GM18519 (cell line): ENCODE measurements at regions not wholly inside any gene's neighbourhood (a gene's known extent, or its start where the extent isn't known, plus 50 kb on each side); places are given as distances from the start of the nearest gene placed in this dataset.
A peak's percentile ranks its signal among the peaks of the same experiment; 100 is the strongest.
"Not testable (repeated sequence)": the region's sequence is repeated elsewhere in the genome, so short reads cannot be mapped to it uniquely, and the experiment has no call there.

Experiments used
- ATAC-seq: cut with Tn5 transposase; IDR thresholded peaks from one replicate; pipeline ENCODE4 v1.9.1; 2021; ENCODE audit warnings: mild to moderate bottlenecking, moderate library complexity; ENCODE audit not compliant: unreplicated experiment, low FRiP score

DNA sequence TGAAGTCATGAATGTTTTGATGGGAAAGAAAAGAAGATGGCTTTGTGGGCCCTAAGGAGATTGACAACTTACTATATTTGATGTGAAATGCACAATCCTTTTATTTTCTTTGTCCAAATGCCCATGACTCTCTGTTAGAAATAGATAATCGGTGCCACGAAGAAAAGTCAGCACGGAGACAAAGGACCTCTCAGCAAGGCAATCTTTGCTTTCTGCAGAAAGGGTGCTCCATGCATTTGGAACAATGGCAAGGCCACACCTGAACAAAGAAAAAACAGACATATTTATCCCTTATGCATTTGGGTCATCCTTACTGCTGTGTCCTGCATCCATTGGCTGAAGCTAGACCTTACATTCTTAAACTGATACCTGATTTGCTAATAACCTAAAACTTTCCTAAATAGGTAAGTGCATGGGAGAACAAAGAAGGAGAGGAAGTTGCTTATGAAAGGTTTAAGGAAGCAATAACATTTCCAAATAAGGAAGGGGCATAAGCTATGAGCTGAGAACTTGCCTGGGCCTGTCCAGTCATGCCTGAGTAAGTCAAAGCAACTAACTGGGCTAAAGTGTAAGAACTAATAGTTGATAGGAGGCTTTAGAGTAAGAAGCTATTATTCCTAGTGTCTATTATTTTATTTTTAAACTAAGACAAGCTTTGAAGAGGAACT, 158.0 kb upstream of the LMNTD1 start:
- ATAC-seq = not testable (repeated sequence)

DNA sequence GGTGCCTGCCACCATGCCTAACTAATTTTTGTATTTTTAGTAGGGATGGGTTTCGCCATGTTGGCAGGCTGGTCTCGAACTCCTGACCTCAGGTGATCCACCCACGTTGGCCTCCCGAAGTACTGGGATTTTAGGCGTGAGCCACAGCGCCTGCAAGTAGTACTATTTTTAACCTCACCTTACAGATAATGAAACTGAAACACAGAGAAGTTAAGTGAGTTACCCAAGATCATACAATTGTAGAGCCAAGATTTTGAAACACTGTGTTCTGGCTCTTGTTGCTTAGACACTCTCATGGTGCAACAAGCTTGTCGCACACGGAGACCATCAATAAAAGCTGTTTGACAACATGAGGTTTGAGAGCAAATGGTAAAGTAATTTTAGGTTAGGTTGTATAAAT, 159.1 kb upstream of the LMNTD1 start:
- ATAC-seq = no peak

DNA sequence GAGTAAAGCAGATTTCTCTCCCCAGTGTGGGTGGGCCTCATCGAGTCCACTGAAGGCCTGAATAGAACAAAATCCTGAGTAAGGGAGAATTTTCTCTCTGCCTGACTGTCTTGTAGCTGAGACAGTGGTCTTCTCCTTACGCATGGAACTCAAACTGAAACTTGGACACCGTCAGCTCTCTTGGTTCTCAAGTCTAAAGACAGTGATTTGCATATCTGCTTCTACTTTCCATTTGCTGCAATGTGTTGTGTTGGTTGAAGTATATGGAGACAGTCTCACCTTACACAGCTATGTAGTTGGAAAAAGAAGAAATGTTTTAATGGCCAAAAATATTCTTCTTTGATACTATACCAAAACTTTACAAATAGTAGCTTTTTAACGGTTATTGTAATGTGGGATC, 160.2 kb upstream of the LMNTD1 start:
- ATAC-seq = peak; percentile 99

DNA sequence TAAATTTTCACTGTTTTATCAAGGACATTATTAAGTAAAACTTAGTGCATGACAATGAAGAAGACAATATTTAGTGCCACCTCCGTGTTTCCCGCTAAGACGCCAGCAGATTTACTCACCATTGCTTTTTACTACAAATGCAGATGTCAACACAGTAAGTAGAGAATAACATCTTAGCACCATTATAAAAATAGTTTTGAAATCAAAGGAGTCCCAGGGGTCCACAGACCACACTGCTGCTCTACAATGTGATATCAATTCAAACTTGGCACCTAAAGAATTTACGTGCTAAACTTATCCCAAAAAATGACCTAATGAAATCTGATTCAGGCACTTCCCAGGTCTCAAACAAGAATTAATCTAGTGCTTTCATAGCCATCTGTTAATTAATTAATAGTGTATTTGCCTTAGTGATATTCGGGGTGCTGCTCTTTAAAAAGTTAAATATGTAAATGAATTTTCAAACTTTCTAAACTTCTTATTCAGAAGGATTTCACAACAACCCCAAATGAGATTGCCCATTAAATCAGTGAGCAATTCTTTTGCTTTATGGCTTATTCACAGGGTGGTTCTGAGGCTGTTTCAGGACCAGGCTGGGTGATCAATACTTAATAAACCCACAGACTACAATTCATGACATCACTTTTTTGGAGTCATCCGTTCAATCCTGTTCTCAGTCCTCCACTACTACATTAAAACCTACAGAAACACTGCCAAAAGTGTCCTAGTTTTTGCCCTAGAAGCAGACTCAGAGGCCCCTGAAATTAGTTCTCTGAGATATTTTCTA, 161.3 kb upstream of the LMNTD1 start:
- ATAC-seq = no peak

DNA sequence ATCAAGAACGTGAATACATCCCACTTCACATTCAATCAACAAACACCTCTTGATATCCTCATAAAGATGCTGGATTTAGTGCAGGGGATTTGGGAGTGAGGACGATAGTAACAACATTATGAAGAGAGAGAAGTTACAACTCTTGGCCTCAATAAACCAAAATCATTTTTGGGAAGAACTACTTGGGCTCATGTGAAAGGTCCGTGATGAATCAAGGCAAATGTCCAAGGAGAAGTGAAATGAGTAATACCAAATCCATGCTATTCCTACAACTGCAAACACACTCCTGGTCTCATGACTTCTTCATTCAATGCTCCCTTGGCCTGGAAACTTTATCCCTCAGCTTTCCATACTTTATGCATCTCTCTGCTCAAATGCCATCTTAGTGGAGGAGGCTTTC, 162.0 kb upstream of the LMNTD1 start:
- no peak for ATAC-seq

DNA sequence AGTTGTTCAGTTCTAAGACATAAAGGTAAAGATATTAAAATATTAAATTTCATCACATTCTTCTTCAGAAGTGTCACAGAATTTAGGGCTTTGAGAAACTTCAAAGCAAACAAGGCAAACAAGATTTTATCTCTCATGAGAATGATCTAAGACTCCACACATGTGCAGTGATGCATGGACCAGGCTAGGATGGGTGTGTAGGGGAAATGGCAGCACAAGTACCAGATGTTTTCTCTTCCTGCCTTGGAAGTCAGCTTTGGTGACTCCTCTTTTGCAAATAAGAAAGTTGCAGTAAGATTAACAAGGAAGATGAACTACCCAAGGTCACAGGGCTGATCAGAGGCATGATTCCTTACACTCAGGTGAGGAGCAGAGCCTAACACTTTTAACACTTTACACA, 163.8 kb upstream of the LMNTD1 start:
- no peak for ATAC-seq

DNA sequence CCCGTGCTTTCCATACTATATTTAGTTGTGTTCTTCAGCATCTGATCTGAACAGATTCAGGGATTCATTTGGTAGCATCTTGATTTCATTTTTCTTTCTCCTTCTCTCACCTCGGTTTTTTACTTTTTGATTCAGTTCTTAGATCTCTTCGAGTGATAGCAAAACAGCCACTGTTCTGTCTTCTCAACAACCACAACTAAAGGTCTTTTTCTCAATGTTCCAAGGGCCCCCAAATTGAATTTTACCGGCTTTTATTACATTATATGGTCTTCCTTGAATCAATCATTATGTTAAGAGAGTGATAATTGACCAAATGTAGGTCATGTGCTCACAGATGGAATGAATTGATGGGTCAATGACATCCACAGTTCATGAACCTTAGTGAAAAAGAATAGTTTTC, 164.5 kb upstream of the LMNTD1 start:
- ATAC-seq = no peak

DNA sequence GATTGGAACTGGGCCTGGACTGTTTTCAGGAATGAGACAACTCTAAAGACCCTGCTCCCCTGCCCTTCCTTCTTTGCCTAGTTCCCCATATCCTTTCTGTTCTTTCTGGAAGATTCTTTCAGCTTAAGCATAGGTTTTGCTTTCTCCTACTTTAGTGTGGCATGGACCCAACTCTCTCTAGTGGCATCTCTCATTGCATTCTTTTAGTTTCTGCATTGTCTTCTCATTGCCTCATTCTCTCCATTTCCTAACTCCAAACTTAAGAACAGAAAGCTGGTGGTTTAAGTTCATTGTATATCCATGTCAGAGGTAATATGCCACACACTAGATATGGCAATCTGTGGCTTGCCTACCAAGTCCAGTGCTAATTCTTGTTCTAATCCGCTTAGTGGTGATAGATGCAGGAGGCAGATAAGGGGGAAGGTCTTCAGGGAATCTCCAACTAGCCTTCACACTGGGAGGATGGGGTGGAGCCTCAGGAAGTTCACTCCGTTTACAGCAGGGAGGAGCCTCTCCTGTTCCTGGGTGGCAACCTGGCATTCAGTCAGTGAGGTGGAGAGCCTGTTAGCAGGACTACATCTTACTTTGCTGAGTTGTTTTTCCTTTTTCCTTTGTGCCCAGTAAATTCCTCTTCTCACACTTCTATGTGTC, 165.1 kb upstream of the LMNTD1 start:
- ATAC-seq = no peak

DNA sequence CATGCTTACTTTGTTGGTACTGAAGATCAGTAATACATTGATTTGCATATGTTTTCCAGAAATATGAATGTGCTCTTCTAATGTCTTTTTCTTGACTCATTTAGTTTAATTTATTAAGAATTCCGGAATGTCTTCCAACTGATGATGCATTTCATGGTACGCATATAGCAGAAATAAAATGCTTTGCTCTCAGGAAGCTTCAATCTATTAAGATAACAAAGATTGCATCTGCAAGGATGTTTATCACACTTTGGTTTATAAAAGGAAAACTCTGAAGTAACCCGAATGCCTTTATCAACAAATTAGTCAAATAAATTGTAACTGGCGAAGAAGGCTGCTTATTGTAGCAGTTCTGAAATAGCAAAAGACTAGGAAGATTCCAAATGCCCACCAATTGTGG, 166.4 kb upstream of the LMNTD1 start:
- no peak for ATAC-seq

DNA sequence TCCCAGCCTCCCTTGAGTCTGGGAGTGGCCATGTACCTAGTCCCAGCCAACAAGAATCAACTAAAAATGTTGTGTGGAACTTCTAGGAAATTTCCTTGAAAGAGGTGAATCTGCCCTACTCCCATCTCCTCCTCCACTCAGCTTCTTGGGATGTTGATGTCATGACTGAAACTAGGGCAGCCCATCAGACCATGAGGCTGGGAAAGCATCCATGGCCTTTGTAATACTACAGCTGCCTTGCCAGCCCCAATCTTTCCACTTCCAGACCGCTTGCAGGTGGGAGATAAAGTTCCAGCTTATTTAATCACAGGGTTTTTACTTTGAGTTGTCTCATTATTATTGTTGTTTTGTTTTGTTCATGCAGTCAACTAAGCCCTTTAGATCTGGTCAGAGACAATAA, 170.3 kb upstream of the LMNTD1 start:
- ATAC-seq = no peak

DNA sequence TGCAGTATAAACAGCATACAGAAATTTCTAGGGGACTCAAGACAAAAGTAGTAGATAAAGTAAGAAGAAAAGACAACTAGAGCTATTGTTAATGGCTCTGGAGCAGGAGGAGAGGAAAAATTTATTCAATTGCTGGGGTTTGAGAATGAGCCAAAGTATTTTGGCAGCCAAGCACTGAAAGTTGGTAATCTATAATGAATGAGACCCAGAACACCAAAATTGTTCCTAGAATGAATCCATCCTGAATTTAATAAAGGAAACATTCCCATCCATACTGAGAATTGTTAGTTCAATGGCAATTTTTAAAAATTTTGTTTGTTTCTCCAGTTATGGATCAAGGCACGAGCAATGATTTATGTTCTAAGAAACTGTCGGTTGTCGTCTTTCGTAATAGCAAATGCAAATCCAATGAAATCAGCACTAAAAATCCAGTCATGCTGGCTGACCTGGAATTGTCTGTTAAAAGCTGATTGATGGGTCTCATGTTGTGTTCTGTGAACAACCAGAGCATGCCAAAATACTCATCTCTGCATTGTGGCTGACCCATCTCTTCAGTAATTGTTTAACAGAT, 170.9 kb upstream of the LMNTD1 start:
- no peak for ATAC-seq

DNA sequence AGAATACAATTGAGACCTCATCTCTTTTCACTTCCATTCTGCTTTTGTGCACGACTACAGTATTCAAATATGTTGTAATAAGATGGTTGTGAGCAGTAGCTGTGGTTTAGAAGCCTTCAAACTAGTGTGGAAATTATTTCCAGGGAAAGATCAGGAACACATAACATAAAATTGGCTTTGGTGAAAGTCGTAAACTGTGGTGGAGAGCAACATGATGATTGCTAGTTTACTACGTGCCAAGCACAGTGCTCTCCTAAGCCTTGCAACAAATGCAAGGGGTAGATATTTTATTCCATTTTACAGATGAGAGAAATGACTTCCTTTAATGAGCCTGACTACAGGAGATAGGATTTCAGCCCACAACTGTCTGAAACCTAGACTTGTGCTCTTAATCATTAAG, 172.4 kb upstream of the LMNTD1 start:
- ATAC-seq = no peak

DNA sequence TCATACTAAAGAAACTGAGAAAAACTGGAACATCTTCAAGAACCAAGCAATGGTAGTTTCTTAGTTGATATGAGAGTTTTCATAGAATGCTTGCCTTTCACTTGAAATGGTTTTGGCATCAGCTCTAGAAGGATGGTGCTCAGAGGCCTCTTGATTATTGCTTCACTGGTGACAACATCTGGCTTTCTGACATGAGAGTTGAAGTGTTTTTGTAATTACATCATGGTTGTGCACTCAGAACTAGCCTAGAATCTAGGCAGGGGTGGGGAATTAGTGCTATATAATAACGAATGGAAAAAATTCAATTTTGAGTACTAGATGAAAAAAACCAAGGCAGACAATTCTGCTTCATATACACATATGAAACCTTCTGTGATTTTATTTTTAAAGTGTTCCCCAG, 172.8 kb upstream of the LMNTD1 start:
- ATAC-seq = no peak

DNA sequence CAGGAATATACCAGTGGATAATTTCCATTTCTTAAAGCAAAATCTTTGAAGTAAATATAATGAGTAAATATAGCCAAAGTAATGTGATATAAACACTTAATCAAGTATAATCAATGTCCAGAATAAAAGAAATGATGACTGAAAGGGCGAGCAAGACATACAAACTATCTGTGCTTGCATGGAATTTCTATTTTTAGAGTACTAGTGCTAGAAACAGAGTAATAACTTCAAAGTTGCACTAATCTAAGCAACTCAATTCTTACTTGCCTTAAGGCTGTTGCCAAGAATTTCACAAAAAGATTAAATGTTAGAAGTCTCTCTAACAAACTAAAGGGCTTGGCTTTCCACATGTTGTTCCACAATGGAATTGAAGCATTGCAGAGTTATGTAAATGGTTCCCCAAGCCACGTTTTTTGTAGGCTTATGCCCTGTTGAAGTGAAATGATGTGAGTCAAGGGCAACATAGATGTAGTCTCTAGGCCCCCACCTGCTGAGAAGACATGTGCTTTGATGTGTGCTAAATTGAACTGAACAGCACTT, 175.0 kb upstream of the LMNTD1 start:
- no peak for ATAC-seq

DNA sequence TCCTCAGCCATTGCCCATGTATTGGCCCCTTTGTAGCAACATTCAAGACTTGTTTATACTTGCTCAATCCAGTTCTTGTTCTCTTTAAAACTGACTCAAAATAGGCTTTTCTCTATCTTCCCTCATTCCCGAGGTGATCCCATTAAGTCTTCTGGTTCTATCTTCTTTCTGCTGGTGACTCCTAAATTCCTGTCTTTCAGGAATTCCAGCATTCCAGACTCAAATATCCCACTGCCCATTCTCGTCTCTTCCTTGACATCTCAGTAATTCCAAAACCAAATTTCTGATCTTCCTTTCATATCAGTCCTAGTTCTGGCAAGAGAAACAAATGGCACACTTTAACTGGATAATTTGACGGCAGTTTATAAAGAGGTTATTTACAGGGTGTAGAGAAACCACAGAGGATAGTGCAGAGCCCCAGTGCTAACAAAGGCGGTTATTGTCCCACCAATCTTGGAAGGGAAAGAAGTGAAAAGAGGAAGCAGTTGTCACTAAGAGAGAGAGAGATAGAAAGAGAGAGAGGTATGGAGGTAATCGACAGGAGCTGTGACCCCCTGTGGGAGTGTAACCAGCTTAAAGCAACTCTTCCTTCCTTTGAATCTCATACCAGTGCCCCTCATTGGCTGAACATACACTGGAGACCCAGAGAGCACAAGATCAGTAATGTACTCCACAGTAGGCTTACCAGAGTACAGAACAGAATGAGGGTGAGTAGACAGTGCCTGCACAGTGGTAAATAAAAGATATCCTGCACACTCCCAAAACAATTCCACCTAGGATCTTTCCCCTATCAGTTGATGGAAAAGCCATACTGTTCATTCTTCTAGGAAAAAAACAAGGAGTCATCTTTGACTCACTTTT, 177.6 kb upstream of the LMNTD1 start:
- ATAC-seq = no peak

DNA sequence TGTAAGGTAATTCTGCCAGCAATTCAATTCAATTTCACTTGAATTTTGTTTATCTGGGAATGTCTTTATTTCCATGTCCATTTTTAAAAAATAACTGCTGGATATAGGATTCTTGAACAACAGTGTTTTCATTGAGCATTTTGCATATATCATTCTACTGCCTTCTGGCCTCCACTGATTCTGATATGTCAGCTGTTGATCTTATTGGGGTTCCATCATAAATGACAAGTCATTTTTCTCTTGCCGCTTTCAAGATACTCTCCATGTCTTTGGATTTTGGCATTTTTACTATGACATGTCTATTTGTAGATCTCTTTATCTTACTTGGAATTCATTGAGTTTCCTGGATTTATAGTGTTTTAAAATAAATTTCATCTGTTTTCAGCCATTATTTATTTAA, 180.5 kb upstream of the LMNTD1 start:
- ATAC-seq = no peak

DNA sequence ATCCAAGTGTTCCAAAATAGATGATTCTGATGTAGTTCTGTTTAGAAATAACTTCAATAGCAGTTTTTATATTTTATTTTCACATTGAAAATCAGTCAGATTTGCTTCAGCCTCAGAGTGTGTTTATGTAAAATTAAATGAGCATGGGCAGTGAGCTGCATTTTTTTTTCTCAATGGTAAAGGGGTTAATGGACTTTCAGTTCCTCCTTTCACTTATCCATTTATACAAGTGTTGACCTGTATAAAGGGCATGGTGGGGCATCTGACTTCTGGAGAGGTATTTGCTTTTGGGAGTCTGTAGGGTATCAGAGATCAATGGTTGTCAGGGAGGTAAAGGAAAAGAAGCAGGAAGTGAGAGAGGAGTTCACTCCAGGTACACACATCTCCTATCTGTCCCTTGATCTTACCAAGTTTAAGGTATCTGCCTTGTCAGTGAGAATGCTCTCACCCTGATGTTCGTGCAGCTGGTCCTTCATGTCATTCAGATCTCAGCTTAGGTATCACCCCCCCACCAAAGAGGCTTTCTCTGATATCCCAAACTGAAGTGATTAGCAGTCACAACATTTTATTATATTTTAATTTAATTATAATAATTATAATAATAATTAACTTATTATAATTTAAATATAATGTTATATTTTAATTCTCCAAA, 181.6 kb upstream of the LMNTD1 start:
- ATAC-seq = peak; percentile 53

DNA sequence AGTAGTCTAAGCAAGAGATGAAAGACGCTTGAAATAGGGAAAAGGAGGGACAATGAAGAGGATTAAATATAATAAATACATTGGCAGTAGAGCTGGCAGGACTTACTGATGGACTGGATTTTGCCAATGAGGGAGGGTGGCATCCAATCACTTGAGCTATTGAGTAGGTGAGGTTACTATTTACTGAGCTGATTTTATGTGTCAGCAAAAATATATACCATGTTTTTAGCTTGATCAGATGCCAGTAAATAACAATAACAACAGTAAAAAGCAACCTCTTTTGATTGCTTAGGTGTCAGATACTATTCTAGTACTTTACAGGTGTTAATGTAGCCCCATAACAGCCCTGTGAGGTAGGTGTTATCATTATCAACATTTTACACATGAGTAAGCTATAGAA, 187.5 kb upstream of the LMNTD1 start:
- no peak for ATAC-seq

DNA sequence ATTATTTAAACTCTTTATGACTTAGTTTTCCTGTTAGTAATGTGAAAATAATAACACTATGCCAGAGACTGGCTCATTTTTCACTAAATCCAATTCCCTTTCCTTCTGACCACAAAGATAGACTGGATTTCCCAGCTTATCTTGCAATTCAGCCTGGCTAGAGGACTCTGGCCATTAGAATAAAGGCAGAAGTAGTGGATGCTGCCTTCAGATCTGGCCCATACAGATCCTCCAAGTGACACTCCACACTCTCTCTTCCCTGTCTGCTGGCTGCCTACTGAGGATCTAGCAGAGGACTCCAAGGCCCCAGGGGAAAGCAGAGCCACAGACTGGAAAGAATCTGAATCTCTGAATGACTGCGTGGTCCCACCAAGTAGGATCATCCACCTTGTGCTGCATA, 188.8 kb upstream of the LMNTD1 start:
- ATAC-seq = no peak
